SU-DHL-6 (cell line): ENCODE measurements at regions not wholly inside any gene's neighbourhood (a gene's known extent, or its start where the extent isn't known, plus 50 kb on each side); places are given as distances from the start of the nearest gene placed in this dataset.

Experiments used
- EZH2phosphoT487 ChIP-seq: fragments of 200-600 bp; sonication (generic), shearing (Covaris generic); conservative IDR thresholded peaks from 2 replicates; pipeline ENCODE4 v1.6.1; 2018; ENCODE audit warnings: mild to moderate bottlenecking, antibody characterized with exemption, low read length, moderate library complexity, mixed read lengths
- TF ChIP-seq, protein P1 (sequence below): fragments of 200-600 bp; sonication (generic); IDR thresholded peaks from one replicate; pipeline ENCODE4 v1.5.1; 2017; ENCODE audit warnings: antibody characterized with exemption, mild to moderate bottlenecking, low read length, moderate library complexity; ENCODE audit not compliant: insufficient read depth, poor library complexity, severe bottlenecking

DNA sequence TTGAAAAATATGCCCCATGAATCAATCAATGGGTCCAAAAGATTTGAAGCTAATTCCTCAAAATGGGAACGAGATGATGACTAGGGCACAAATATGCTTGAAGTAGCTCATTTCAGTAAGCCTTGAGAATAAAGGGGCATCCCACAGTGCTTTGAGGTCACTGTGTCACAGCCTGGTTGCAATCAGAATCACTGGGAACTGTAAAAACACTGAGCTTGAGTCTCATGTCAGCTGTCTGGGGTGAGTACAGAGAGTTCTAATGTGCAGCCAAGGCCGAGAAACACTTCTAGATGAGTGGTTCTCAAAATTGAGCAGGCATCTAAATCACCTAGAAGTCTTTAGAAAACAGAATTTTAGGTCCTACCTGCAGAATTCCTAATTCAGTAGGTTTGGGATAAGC, 120.5 kb upstream of the EGFL6 start:
- TF ChIP-seq, protein P1, sequence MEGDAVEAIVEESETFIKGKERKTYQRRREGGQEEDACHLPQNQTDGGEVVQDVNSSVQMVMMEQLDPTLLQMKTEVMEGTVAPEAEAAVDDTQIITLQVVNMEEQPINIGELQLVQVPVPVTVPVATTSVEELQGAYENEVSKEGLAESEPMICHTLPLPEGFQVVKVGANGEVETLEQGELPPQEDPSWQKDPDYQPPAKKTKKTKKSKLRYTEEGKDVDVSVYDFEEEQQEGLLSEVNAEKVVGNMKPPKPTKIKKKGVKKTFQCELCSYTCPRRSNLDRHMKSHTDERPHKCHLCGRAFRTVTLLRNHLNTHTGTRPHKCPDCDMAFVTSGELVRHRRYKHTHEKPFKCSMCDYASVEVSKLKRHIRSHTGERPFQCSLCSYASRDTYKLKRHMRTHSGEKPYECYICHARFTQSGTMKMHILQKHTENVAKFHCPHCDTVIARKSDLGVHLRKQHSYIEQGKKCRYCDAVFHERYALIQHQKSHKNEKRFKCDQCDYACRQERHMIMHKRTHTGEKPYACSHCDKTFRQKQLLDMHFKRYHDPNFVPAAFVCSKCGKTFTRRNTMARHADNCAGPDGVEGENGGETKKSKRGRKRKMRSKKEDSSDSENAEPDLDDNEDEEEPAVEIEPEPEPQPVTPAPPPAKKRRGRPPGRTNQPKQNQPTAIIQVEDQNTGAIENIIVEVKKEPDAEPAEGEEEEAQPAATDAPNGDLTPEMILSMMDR = no peak
- no peak for TF ChIP-seq EZH2phosphoT487
